HG03521 (cell line): ENCODE measurements at regions not wholly inside any gene's neighbourhood (a gene's known extent, or its start where the extent isn't known, plus 50 kb on each side); places are given as distances from the start of the nearest gene placed in this dataset.

Source experiments
- ATAC-seq: cut with Tn5 transposase; IDR thresholded peaks from one replicate; pipeline ENCODE4 v1.9.1; 2021; ENCODE audit warnings: mild to moderate bottlenecking, moderate library complexity; ENCODE audit not compliant: unreplicated experiment

DNA sequence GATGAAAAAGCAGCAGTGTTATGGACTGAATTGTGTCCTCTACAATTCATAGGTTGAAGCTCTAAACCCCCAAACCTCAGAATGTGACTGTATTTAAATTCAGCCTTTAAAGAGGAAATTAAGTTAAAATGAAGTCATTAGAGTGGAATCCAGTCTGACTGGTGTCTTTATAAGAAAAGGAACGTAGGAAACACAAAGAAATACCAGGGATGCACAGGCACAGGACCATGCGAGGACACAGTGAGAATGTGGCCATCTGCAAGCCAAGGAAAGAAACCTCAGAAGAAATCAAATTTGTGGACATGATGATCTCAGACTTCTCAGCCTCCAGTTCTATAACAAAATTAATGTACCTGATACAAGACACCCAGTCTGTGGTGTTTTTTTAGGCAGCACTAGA is 971.2 kb upstream of the CDH9 start:
- no peak for ATAC-seq

DNA sequence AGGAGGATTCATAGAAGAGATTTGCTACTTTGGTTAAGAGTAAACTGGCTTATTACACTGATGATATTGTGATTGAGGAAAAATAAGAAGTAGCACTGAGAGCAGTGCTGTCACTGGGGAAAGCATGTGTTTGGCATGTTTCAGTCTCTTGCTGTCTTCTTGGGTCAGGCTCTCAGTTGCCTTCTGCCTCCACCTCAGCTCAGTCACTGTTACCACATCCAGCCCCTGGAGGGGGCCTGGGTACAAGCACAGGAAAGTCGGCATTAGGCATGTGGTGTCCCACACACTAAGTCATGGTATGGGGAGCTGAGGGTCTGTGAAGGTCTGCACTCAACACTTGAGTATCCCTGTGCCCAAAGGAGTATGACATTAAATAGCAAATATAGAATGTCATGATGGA is 958.3 kb upstream of the CDH9 start:
- ATAC-seq = no peak

- no peak for ATAC-seq
Observed at GRCh38 chr5:27995867-27996266, 957.5 kb upstream of the CDH9 start.

- no peak for ATAC-seq
Observed at GRCh38 chr5:27978322-27978721, 939.9 kb upstream of the CDH9 start.

- ATAC-seq = no peak
Observed at GRCh38 chr5:27969157-27969556, 930.8 kb upstream of the CDH9 start.

- ATAC-seq = no peak
Observed at GRCh38 chr5:27963050-27963783, 924.8 kb upstream of the CDH9 start.

DNA sequence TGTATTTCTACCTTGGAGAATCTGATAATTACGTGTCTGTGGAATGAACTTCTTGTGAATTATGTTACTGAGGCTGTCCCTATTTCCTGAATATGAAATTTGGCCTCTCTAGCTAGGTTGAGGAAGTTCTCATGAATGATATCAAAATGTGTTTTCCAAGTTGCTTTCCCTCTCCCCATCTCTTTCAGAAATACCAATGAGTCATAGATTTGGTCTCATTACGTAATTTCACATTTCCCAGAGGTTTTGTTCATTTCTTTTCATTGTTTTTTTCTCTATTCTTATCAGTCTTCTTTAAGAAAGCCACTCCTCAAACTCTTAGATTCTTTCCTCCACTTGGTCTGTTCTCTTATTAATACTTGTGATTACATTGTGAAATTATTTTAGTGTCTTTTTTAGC is 923.8 kb upstream of the CDH9 start:
- no peak for ATAC-seq

DNA sequence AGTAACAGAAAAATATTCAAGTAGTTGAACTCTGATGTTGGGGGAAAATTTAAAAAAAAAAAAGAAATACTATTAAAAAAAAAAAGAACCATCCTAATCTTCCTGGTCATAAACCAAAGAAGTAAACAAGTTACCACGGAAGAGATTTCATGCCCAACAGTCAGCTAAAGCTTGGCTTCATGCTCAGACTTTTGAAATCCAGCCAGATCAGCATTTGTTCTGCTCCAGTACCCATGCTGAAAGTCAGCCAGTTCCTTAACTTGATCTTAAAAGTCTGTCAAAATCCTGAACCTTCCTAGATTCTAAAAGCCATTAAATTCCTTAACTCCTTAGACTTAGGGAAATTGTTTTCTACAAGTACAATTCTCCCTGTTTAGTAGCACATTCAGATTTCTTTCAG is 908.7 kb upstream of the CDH9 start:
- no peak for ATAC-seq

DNA sequence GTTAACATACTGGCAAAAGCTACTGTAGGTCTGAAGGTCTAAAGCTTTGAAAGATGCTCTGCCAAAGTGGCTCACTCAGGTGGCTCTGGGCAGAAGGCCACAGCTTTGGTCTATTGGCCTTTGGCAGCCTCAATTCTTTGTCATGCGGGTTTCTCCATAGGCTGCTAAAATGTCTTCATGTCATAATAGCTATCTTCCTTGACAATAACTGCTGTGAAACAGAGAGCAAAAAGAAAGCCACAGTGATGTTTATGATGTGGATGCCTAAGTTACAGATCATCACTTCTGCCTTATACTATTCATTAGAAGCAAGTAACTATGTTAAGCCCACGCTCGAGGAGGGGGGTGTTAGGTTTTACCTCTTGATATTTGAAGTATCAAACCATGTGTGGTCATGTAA is 906.1 kb upstream of the CDH9 start:
- ATAC-seq = no peak

- ATAC-seq = no peak
Observed at GRCh38 chr5:27938989-27939388, 900.6 kb upstream of the CDH9 start.

GRCh38 chr5:27928060-27928459 is 889.7 kb upstream of the CDH9 start:
- ATAC-seq = no peak

DNA sequence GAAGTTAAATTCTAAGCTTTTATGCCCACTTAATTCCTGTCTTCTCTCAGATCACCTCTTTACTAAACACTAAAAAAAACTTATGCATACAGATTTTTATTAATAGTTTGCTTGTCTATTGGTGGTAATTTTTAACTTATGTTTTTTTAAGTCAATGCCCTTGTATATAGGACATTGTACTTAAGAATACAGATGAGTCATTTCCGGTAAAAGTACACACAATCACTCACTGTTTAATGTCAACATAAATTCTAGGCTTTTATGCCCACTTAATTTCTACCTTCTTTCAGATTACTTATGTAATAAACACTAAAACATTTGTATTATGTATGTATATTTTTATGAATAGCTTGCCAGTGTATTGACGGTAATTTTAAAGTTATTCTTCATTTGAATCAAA is 872.8 kb upstream of the CDH9 start:
- ATAC-seq = no peak

DNA sequence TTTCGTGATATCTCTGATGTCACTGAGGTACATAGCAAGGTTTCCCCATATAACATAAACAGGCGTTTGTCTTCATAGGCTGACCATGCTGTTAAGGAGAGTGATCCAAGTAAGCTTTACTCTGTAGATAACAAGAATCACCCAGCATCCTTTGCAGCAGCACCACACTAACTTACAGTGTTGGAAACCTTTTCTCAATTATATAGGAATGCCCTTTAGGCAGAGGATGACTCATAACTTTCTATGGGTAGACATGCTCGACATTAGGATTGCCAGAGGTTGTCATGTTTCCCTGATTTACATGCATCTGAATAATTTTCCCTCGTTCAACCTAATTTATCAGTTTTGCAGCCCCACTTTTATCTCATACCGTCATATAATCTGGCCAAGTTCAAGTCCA is 870.0 kb upstream of the CDH9 start:
- no peak for ATAC-seq

DNA sequence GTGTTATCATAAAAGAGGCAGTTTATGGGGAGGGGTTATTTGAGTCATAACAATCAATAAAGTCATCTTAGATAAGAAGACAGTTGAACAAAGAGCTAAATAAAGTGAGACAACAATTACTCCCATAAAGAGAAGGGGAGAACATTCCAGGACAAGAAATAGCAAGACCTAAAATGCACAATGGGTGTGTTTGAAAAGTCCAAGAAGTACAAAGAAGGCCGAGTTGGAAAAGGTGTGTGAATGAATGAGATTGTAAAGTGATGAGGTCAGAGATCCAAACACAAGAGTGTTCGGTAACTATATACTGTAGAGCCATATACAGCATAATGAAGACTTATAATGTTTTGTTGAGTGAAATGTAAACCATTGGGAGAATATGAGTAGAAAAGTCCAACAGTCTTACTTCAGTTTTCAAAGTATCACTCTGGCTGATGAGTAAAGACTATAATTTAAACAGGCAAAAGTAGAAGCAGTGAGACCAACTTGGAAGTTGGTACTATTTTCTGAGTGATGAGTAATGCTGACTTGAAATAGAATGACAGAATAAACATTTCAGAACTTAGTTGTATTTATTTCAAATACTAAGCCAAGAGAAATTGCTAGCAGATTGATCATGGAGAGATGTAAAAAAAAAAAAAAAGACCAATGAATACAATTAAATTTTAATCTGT is 868.7 kb upstream of the CDH9 start:
- ATAC-seq = no peak

DNA sequence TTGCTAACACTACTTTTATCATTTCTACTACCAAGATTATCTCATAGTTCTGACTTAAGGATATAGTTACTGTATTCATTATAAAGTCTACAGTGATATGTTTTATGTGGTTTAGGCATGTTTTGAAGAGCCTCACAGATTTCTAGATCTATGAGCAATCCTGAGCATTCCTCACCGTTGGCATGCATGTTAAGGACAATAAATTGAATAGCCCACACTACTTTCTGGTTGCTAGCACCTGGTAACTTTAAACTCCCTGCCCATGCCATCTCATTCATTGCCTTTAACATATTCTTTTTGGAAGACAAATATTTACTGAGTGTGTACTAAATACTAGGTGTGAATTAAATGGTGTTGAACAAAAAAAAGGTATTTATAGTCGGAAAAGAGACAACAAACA is 868.1 kb upstream of the CDH9 start:
- ATAC-seq = no peak

DNA sequence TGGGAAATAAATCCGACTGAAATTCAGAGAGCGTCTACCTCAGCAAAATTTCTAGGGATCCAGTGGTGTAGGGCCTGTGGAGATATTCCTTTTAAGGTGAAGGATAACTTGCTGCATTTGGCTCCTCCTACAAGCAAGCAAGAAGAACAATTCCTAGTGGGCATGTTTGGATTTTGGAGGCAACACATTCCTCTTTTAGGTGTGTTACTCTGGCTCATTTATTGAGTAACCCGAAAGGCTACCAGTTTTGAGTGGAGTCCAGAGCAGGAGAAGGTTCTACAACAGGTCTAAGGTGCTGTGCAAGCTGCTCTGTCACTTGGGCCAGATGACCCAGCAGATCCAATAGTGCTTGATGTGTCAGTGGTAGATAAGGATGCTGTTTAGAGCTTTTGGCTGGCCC is 862.4 kb upstream of the CDH9 start:
- no peak for ATAC-seq

GRCh38 chr5:27876071-27876470 is 837.7 kb upstream of the CDH9 start:
- no peak for ATAC-seq

DNA sequence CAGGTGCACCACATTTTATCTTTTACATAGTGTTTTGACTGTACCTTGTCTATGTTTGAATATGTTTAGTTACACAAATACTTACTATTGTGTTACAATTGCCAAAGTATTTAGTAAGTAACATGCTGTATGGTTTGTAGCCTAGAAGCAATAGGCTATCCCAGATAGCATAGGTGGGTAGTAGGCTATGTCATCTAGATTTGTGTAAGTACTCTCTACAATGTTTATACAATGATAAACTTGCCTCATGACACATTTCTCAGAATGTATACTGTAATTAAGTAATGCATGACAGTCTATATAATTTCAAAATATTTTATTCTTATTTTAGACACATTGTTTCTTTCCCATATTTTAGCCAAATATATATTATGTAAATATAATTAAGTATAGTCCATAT is 836.8 kb upstream of the CDH9 start:
- ATAC-seq = no peak

- no peak for ATAC-seq
Observed at GRCh38 chr5:27868292-27868691, 829.9 kb upstream of the CDH9 start.

DNA sequence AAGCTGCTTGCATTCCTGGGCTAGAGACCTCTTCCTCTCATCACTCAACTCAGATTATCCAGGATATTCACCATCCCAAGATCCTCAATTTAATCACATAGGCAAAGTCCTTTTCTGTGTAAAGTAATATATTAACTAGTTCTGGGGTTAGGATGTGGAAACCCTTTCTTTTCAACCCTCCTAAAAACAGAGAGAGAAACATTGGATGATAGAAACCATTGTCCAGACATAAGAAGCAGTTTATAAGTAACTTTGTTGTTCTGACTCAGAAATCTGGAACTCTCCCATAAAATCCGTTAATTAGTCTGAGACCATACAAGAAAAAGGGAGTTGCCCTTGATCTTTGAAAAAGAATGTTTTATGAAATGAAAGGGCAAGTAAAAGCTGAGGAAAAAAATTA is 817.1 kb upstream of the CDH9 start:
- ATAC-seq = no peak

- ATAC-seq = no peak
Observed at GRCh38 chr5:27854243-27854852, 816.0 kb upstream of the CDH9 start.

- ATAC-seq = no peak
Observed at GRCh38 chr5:27845248-27845647, 806.9 kb upstream of the CDH9 start.
